ENCODE measurements at regions not wholly inside any gene's neighbourhood (a gene's known extent, or its start where the extent isn't known, plus 50 kb on each side); places are given as distances from the start of the nearest gene placed in this dataset.

DNA sequence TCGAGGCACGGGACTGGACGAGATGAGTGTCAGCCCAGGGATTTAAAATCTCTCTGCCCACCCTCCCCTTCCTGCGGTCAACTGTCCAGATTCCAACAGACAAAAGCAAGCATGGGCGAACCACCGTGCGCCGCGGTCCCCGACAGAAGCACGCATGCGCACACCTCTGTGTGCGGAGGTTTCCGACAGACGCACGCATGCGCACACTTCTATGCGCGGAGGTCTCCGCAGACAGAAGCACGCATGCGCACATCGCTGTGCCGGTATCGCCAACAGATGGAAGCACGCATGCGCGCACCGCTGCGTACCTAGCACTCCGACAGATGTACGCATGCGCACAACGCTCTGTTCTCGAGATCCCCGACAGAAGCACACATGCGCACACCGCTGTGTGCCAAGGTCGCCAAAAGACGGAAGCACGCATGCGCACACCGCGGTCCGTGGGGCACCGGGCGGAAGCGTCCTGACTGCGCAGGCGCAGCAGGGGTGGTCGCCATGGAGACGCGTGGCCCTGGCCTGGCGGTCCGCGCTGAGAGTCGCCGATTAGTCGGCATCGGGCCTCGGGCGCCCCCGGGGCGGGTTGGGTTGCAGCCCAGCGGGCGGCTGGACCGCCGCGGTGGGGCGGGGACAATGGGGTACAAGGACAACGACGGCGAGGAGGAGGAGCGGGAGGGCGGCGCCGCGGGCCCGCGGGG is 57.4 kb upstream of the RPH3AL start (continued):
- TF ChIP-seq ZNF781 (CRISPR knock-in tag; IDR thresholded peaks at IDR 0.05; ENCODE audit: borderline replicate concordance, not compliant biosample characterization) = no peak
- no peak for TF ChIP-seq TP53 (CRISPR knock-in tag; conservative IDR thresholded peaks at IDR 0.05)
- no peak for TF ChIP-seq ZNF431 (CRISPR knock-in tag; IDR thresholded peaks at IDR 0.05; ENCODE audit: borderline replicate concordance, low read depth)
- no peak for TF ChIP-seq ZSCAN30 (CRISPR knock-in tag; IDR thresholded peaks at IDR 0.05)
- no peak for TF ChIP-seq SNAI1 (CRISPR knock-in tag; IDR thresholded peaks at IDR 0.05; ENCODE audit: borderline replicate concordance)
- 0 out of 2 replicates have a peak, but pooled peaks have one; percentile 14 for TF ChIP-seq HOXA5 (CRISPR knock-in tag; IDR thresholded peaks at IDR 0.05)
- TF ChIP-seq SRSF4 (IDR thresholded peaks at IDR 0.05; ENCODE audit: low read depth, low read length, poor library complexity, severe bottlenecking) = no peak
- TF ChIP-seq NFIB (CRISPR knock-in tag; IDR thresholded peaks at IDR 0.05; ENCODE audit: borderline replicate concordance) = no peak
- TF ChIP-seq, protein P1, sequence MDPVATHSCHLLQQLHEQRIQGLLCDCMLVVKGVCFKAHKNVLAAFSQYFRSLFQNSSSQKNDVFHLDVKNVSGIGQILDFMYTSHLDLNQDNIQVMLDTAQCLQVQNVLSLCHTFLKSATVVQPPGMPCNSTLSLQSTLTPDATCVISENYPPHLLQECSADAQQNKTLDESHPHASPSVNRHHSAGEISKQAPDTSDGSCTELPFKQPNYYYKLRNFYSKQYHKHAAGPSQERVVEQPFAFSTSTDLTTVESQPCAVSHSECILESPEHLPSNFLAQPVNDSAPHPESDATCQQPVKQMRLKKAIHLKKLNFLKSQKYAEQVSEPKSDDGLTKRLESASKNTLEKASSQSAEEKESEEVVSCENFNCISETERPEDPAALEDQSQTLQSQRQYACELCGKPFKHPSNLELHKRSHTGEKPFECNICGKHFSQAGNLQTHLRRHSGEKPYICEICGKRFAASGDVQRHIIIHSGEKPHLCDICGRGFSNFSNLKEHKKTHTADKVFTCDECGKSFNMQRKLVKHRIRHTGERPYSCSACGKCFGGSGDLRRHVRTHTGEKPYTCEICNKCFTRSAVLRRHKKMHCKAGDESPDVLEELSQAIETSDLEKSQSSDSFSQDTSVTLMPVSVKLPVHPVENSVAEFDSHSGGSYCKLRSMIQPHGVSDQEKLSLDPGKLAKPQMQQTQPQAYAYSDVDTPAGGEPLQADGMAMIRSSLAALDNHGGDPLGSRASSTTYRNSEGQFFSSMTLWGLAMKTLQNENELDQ (CRISPR knock-in tag; IDR thresholded peaks at IDR 0.05; ENCODE audit: borderline replicate concordance) = no peak
- TF ChIP-seq EP300 (IDR thresholded peaks at IDR 0.05; ENCODE audit: low read depth in 2 of 2, low read length in 2 of 2) = no peak
- TF ChIP-seq EP300 (CRISPR knock-in tag; IDR thresholded peaks at IDR 0.05; ENCODE audit: borderline replicate concordance) = no peak
- no peak for TF ChIP-seq ZFP37 (CRISPR knock-in tag; IDR thresholded peaks at IDR 0.05; ENCODE audit: borderline replicate concordance)
- TF ChIP-seq HOXA7 (CRISPR knock-in tag; IDR thresholded peaks at IDR 0.05) = no peak
- TF ChIP-seq, protein P2, sequence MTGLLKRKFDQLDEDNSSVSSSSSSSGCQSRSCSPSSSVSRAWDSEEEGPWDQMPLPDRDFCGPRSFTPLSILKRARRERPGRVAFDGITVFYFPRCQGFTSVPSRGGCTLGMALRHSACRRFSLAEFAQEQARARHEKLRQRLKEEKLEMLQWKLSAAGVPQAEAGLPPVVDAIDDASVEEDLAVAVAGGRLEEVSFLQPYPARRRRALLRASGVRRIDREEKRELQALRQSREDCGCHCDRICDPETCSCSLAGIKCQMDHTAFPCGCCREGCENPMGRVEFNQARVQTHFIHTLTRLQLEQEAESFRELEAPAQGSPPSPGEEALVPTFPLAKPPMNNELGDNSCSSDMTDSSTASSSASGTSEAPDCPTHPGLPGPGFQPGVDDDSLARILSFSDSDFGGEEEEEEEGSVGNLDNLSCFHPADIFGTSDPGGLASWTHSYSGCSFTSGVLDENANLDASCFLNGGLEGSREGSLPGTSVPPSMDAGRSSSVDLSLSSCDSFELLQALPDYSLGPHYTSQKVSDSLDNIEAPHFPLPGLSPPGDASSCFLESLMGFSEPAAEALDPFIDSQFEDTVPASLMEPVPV (CRISPR knock-in tag; IDR thresholded peaks at IDR 0.05) = no peak
- TF ChIP-seq HHEX (CRISPR knock-in tag; IDR thresholded peaks at IDR 0.05) = no peak
- no peak for TF ChIP-seq ZNF772 (CRISPR knock-in tag; IDR thresholded peaks at IDR 0.05)
- TF ChIP-seq NR1H2 (CRISPR knock-in tag; IDR thresholded peaks at IDR 0.05; ENCODE audit: borderline replicate concordance, low read depth) = no peak
- TF ChIP-seq, protein P3, sequence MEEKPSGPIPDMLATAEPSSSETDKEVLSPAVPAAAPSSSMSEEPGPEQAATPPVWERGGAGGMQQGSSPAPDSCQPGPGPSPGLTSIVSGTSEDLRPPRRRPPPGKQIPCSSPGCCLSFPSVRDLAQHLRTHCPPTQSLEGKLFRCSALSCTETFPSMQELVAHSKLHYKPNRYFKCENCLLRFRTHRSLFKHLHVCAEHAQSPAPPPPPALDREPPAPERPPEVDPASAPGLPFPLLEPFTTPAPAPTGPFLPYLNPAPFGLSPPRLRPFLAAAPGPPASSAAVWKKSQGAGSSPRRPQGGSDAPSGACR (CRISPR knock-in tag; IDR thresholded peaks at IDR 0.05) = no peak
- TF ChIP-seq AHR (CRISPR knock-in tag; IDR thresholded peaks at IDR 0.05) = no peak
- TF ChIP-seq TSC22D2 (CRISPR knock-in tag; IDR thresholded peaks at IDR 0.05; ENCODE audit: borderline replicate concordance) = no peak
- no peak for TF ChIP-seq ZNF468 (CRISPR knock-in tag; IDR thresholded peaks at IDR 0.05)
- TF ChIP-seq, protein P4, sequence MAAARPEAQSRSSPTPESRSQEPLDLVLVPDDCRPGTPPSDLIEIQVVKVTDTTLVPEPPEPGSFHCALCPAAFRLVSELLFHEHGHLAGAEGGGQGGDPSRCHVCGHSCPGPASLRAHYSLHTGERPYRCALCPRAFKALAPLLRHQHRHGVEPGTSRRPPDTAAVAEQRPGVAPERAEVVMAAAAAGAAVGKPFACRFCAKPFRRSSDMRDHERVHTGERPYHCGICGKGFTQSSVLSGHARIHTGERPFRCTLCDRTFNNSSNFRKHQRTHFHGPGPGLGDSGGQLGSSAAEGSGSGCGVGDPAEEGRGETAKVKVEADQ (CRISPR knock-in tag; IDR thresholded peaks at IDR 0.05; ENCODE audit: borderline replicate concordance) = no peak
- TF ChIP-seq, protein P5, sequence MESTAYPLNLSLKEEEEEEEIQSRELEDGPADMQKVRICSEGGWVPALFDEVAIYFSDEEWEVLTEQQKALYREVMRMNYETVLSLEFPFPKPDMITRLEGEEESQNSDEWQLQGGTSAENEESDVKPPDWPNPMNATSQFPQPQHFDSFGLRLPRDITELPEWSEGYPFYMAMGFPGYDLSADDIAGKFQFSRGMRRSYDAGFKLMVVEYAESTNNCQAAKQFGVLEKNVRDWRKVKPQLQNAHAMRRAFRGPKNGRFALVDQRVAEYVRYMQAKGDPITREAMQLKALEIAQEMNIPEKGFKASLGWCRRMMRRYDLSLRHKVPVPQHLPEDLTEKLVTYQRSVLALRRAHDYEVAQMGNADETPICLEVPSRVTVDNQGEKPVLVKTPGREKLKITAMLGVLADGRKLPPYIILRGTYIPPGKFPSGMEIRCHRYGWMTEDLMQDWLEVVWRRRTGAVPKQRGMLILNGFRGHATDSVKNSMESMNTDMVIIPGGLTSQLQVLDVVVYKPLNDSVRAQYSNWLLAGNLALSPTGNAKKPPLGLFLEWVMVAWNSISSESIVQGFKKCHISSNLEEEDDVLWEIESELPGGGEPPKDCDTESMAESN (CRISPR knock-in tag; conservative IDR thresholded peaks at IDR 0.05) = 0 out of 2 replicates have a peak, but pooled peaks have one; percentile 18

Data from HepG2 (cell line).